Chondrocyte (in vitro differentiated cells): ENCODE measurements at regions not wholly inside any gene's neighbourhood (a gene's known extent, or its start where the extent isn't known, plus 50 kb on each side); places are given as distances from the start of the nearest gene placed in this dataset.

Experiments used
- DNase-seq: peaks from one replicate; pipeline ENCODE4 v3.0.0; 2021; ENCODE audit warnings: mixed read lengths, low spot score
- H3K27ac Mint-ChIP-seq: one replicate; pipeline ENCODE4 v1.8.0; 2021; ENCODE audit warnings: mild to moderate bottlenecking, moderate library complexity, mixed read lengths; ENCODE audit not compliant: unreplicated experiment
- H3K27me3 Mint-ChIP-seq: 2 replicates; pipeline ENCODE4 v1.8.0; 2021; ENCODE audit warnings: low read depth, mixed read lengths
- H3K36me3 Mint-ChIP-seq: 2 replicates; pipeline ENCODE4 v1.8.0; 2021; ENCODE audit warnings: low read depth, mixed read lengths
- H3K4me1 Mint-ChIP-seq: 2 replicates; pipeline ENCODE4 v1.8.0; 2021; ENCODE audit warnings: low read depth, mild to moderate bottlenecking, mixed read lengths
- H3K4me3 Mint-ChIP-seq: one replicate; pipeline ENCODE4 v1.8.0; 2021; ENCODE audit warnings: mild to moderate bottlenecking, moderate library complexity, mixed read lengths; ENCODE audit not compliant: unreplicated experiment
- H3K9me3 Mint-ChIP-seq: 2 replicates; pipeline ENCODE4 v1.8.0; 2021; ENCODE audit warnings: low read depth, mixed read lengths
- CTCF ChIP-seq: fragments of 200-600 bp; sonication (generic); IDR thresholded peaks from 2 replicates; pipeline ENCODE4 v1.5.0; 2021; ENCODE audit warnings: antibody characterized with exemption, mild to moderate bottlenecking, moderate library complexity

- Mint-ChIP-seq H3K9me3 (no peaks in the 10 kb centered on the region), H3K27ac (no peak overlapping the region), H3K27me3 (no peaks in the 10 kb centered on the region), H3K4me3 (no peak overlapping the region), H3K36me3 (no peaks in the 10 kb centered on the region), H3K4me1 (peaks cover 7% of the 10 kb centered on the region)
- TF ChIP-seq CTCF, result no peak
- no peak for DNase-seq
Measured at GRCh38 chr5:125603321-125603720, 819.9 kb upstream of the GRAMD2B start.

- H3K27ac Mint-ChIP-seq, result no peak overlapping the region
- no peak for TF ChIP-seq CTCF
- H3K36me3 Mint-ChIP-seq, result no peaks in the 10 kb centered on the region
- H3K9me3 Mint-ChIP-seq, result no peaks in the 10 kb centered on the region
- no peaks in the 10 kb centered on the region for H3K27me3 Mint-ChIP-seq
- no peak for DNase-seq
- H3K4me1 Mint-ChIP-seq, result peaks cover 7% of the 10 kb centered on the region
- H3K4me3 Mint-ChIP-seq, result no peak overlapping the region
Measured at GRCh38 chr5:125604104-125604503, 819.1 kb upstream of the GRAMD2B start.

- Mint-ChIP-seq H3K9me3 (no peaks in the 10 kb centered on the region), H3K27ac (peak overlapping the region; percentile 59), H3K4me3 (no peak overlapping the region), H3K36me3 (no peaks in the 10 kb centered on the region), H3K27me3 (no peaks in the 10 kb centered on the region), H3K4me1 (peaks cover 7% of the 10 kb centered on the region)
- no peak for TF ChIP-seq CTCF
- no peak for DNase-seq
Measured at GRCh38 chr5:125607018-125607417, 816.2 kb upstream of the GRAMD2B start.

GRCh38 chr5:125609011-125609410, 814.2 kb upstream of the GRAMD2B start:
- Mint-ChIP-seq H3K27me3 (no peaks in the 10 kb centered on the region), H3K36me3 (no peaks in the 10 kb centered on the region), H3K4me3 (no peak overlapping the region), H3K4me1 (peaks cover 5% of the 10 kb centered on the region), H3K27ac (no peak overlapping the region), H3K9me3 (no peaks in the 10 kb centered on the region)
- TF ChIP-seq CTCF, result no peak
- DNase-seq, result no peak

GRCh38 chr5:125610892-125611291, 812.3 kb upstream of the GRAMD2B start:
- TF ChIP-seq CTCF, result no peak
- H3K27me3 Mint-ChIP-seq, result no peaks in the 10 kb centered on the region
- peaks cover 5% of the 10 kb centered on the region for H3K4me1 Mint-ChIP-seq
- no peak overlapping the region for H3K4me3 Mint-ChIP-seq
- no peak overlapping the region for H3K27ac Mint-ChIP-seq
- H3K36me3 Mint-ChIP-seq, result no peaks in the 10 kb centered on the region
- no peak for DNase-seq
- H3K9me3 Mint-ChIP-seq, result no peaks in the 10 kb centered on the region
